Adrenal gland (tissue), 9 donors: ENCODE measurements at regions not wholly inside any gene's neighbourhood (a gene's known extent, or its start where the extent isn't known, plus 50 kb on each side); places are given as distances from the start of the nearest gene placed in this dataset.

ENCODE experiments used
- DNase-seq, 7 donors: peaks; one replicate each; pipeline ENCODE4 v3.0.0-alpha.2; 2019 to 2020
- H3K27ac ChIP-seq, 5 donors: fragments of 200-600 bp; sonication (generic) in 4 of 5; 1 replicate in 3 of 5; 2 replicates in 2 of 5; pipeline versions ENCODE4 v1.5.1 to v1.8.0; 2016 to 2020; ENCODE audit warnings: mild to moderate bottlenecking in 1 of 5
- H3K27me3 ChIP-seq: fragments of 200-600 bp; 2 replicates; pipeline ENCODE4 v1.8.0; 2021
- H3K36me3 ChIP-seq, 2 donors: fragments of 200-600 bp; replicated peaks in 1 of 2; 1 replicate in 1 of 2; 2 replicates in 1 of 2; pipeline versions ENCODE4 v1.5.1 to v1.8.0; 2018 to 2022
- H3K4me1 ChIP-seq, 2 donors: fragments of 200-600 bp; replicated peaks in 1 of 2; 1 replicate in 1 of 2; 2 replicates in 1 of 2; pipeline versions ENCODE4 v1.5.1 to v1.8.0; 2018 to 2021
- H3K4me3 ChIP-seq, 4 donors: fragments of 200-600 bp; sonication (generic) in 3 of 4; one replicate each; pipeline ENCODE4 v1.5.1; 2016 to 2018
- H3K9me3 ChIP-seq, 3 donors: fragments of 200-600 bp; sonication (generic) in 1 of 3; replicated peaks in 1 of 3; 1 replicate in 2 of 3; 2 replicates in 1 of 3; pipeline versions ENCODE4 v1.5.1 to v1.8.0; 2016 to 2021
- POLR2A ChIP-seq, 2 donors: fragments of 450-650 bp; IDR thresholded peaks; one replicate each; pipeline ENCODE4 v1.6.1; 2017; ENCODE audit warnings: antibody characterized with exemption in 2 of 2, mild to moderate bottlenecking in 2 of 2, moderate library complexity in 1 of 2
- WGBS, 4 donors: extraction: QIAGEN DNeasy Blood & Tissue Kit in 2 of 4; methylation state at CpG; one replicate each; pipeline versions ENCODE4 v1.1.5 to v1.1.7; 2013 to 2017; 5-methylcytosine and 5-hydroxymethylcytosine counted together
- intact Hi-C, 2 donors: fragments of 100-400 bp; cut with DNase I; formaldehyde crosslinking; loops; one replicate each; pipeline versions ENCODE4 v1.14.1 to v1.15.0; 2022 to 2023
- TF ChIP-seq, protein P1 (sequence below), 6 experiments: fragments of 450-650 bp in 4 of 6; fragments of 200-600 bp in 2 of 6; sonication (generic) in 1 of 6; IDR thresholded peaks; 1 replicate in 5 of 6; 2 replicates in 1 of 6; pipeline versions ENCODE4 v1.5.1 to v1.8.0; 2016 to 2021; ENCODE audit warnings: antibody characterized with exemption in 6 of 6, mild to moderate bottlenecking in 2 of 6, moderate library complexity in 1 of 6
- donor health status: healthy with polysubstance abuse.
- donor health status: Bipolar disorder and iron deficiency.
- donor health status: DM: yes; HTN: yes; CAD: no.
- donor health status: DM: no; HTN: no; CAD: no.
- donor health status: DM: no; HTN: no; CAD: no.

DNA sequence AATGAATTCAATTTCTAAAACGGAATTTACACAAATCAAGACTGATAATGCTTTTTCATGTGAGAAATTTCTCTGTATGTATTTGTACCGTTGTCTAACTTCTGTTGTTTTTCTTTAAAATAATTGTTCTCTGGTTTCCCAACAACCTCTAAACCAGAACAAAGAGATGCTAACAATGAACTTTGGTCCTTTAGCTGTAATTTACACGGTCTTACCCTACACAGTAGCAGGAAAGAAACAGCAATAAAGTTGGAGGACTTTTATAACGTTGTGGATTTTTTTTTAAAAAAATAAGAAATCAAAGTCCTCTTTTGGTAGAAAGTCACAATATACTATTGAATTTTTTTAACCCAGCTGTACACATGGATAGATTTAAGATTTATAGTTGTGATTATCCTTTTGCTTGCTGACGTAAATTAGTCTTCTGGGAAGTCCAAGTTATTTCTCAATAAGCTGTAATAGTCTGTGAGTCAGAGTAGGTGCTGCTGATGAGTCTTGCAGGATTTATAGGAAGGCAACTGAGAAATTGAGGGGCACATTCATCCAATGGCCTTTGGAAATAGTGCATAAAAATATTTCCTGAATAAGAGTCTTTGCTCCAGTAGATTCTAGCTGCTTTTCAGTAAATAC, 76.8 kb upstream of the PCSK1 start:
- intact Hi-C loops = no loop called here
- Histone ChIP-seq H3K4me1 (peaks cover 0 to 13% of the 10 kb centered on the region in 2 donors), H3K27ac (peak overlapping the region in 3 of 5 donors; percentile 18 to 63 (median 43)), H3K36me3 (no peaks in the 10 kb centered on the region), H3K9me3 (no peaks in the 10 kb centered on the region), H3K27me3 (no peaks in the 10 kb centered on the region), H3K4me3 (no peak overlapping the region)
- DNase-seq = peak in 3 of 7 donors; percentile 41 to 47 (median 42)
- TF ChIP-seq, protein P1, sequence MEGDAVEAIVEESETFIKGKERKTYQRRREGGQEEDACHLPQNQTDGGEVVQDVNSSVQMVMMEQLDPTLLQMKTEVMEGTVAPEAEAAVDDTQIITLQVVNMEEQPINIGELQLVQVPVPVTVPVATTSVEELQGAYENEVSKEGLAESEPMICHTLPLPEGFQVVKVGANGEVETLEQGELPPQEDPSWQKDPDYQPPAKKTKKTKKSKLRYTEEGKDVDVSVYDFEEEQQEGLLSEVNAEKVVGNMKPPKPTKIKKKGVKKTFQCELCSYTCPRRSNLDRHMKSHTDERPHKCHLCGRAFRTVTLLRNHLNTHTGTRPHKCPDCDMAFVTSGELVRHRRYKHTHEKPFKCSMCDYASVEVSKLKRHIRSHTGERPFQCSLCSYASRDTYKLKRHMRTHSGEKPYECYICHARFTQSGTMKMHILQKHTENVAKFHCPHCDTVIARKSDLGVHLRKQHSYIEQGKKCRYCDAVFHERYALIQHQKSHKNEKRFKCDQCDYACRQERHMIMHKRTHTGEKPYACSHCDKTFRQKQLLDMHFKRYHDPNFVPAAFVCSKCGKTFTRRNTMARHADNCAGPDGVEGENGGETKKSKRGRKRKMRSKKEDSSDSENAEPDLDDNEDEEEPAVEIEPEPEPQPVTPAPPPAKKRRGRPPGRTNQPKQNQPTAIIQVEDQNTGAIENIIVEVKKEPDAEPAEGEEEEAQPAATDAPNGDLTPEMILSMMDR (IDR thresholded peaks at IDR 0.05) = no peak
- no peak for TF ChIP-seq POLR2A (IDR thresholded peaks at IDR 0.05)
- 31 to 42% (median 39%) methylated on average over 5 of the region's 5 CpGs for WGBS, 4 donors

DNA sequence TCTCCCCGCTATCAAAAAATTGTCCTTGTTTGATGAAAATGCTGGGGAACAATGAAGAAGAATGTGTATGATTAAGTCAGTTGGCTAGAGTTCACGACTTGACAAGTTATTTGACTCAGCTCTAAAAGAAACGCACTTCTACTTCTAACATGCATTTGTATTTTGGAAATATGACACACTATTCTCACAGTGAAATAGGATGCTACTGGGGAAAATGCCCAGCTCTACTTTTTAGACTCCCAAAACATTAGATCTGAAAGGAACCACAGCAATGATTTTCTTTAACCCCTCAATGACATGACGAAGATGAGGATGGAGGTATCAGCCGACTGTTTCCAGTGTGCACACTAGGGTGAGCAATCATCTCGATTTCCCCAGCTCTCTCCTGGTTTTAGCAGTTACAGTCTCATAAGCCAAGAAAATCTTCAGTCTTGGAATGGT, 83.6 kb upstream of the PCSK1 start:
- Histone ChIP-seq H3K4me3 (no peak overlapping the region), H3K27ac (no peak overlapping the region)
- intact Hi-C loops = no loop called here

DNA sequence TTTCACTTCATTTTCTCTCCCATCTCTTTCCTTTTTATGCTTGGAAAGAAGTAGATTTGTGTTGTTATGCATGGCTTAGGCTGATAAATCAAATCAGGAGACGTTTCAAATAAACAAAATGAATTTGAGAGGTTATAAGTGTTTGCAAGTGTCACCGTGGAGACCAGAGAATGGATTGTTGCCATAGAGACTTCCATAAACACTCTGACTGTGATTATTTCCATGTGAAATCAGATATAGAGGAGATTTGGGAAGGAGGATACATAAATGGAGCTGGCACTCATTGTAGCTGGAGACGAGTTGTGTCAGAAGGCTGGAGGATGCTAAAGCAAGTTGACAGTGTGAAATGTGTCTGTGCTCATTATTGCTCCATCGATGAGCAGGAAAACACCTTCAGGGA, 84.2 kb upstream of the PCSK1 start:
- DNase-seq = no peak
- no peak for TF ChIP-seq POLR2A (IDR thresholded peaks at IDR 0.05)
- TF ChIP-seq, protein P1 (IDR thresholded peaks at IDR 0.05) = no peak
- Histone ChIP-seq H3K36me3 (no peaks in the 10 kb centered on the region), H3K9me3 (no peaks in the 10 kb centered on the region), H3K4me1 (no peaks in the 10 kb centered on the region), H3K4me3 (no peak overlapping the region), H3K27ac (no peak overlapping the region), H3K27me3 (no peaks in the 10 kb centered on the region)
- 45 to 54% (median 47%) methylated on average over 4 of the region's 4 CpGs for WGBS, 4 donors
- intact Hi-C loops = no loop called here

More for the DNA sequence above, 83.6 kb upstream of the PCSK1 start:
- H3K27me3 ChIP-seq = no peaks in the 10 kb centered on the region
- DNase-seq = no peak
- H3K36me3 ChIP-seq = no peaks in the 10 kb centered on the region
- TF ChIP-seq POLR2A (IDR thresholded peaks at IDR 0.05) = no peak
- TF ChIP-seq, protein P1 (IDR thresholded peaks at IDR 0.05) = no peak
- 48 to 68% (median 55%) methylated on average over 6 of the region's 6 CpGs for WGBS, 4 donors
- H3K4me1 ChIP-seq = no peaks in the 10 kb centered on the region
- H3K9me3 ChIP-seq = no peaks in the 10 kb centered on the region

DNA sequence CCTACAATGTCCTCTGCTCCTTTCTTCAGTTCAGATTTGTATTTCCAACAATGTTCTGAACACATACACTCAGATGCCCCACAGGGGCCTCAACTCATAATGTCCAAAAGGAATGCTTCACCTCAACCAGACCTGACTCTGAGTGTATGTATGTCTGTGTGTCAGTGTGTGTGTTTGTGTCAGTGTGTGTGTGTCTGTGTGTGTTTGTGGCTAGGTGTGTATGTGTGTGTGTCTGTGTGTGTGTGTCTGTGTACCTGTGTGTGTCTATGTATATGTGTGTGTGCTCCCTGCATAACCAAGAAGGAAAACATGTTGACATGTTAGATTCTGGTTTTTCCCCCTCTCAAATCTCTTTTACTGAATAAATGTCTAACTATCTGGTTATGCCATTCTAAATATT, 87.3 kb upstream of the PCSK1 start:
- H3K27me3 ChIP-seq = no peaks in the 10 kb centered on the region
- intact Hi-C loops = no loop called here
- H3K27ac ChIP-seq = no peak overlapping the region
- H3K36me3 ChIP-seq = no peaks in the 10 kb centered on the region
- no peaks in the 10 kb centered on the region for H3K9me3 ChIP-seq
- no peak for DNase-seq
- no peak overlapping the region for H3K4me3 ChIP-seq
- no peaks in the 10 kb centered on the region for H3K4me1 ChIP-seq
- TF ChIP-seq, protein P1 (IDR thresholded peaks at IDR 0.05) = no peak
- TF ChIP-seq POLR2A (IDR thresholded peaks at IDR 0.05) = no peak
